ENCODE measurements at regions not wholly inside any gene's neighbourhood (a gene's known extent, or its start where the extent isn't known, plus 50 kb on each side); places are given as distances from the start of the nearest gene placed in this dataset.

DNA sequence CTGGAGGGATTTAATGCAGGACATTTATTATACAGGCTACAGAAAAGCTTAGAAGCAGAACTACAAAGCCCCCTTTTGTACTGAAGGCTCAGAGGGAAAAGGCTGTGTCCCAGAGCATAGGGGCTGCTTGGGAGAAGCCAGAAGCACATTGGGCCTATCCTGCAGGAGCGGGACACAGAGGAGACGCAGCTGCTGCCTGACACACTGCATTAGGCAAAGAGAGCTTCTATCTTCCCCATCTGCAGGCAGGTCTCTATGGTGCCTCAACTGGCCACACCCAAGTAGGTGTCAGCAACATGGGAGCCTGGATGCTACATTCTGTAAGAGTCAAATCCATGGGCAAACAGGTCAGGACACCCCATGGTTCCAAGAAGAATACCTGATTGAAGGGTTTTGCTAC is 595.9 kb downstream of the AJAP1 start:
- H3K27ac ChIP-seq, result no peak overlapping the region
- no peaks in the 10 kb centered on the region for H3K36me3 ChIP-seq (ENCODE audit: control insufficient read depth, insufficient read depth, low read length)
- no peak overlapping the region for H3K4me2 ChIP-seq (ENCODE audit: low read length)
- no peaks in the 10 kb centered on the region for H3K27me3 ChIP-seq (ENCODE audit: control insufficient read depth, insufficient read depth, low read length)
- no peak for TF ChIP-seq CTCF (IDR thresholded peaks at IDR 0.05)
- H3K79me2 ChIP-seq, result no peaks in the 10 kb centered on the region
- H3K4me3 ChIP-seq (ENCODE audit: low read depth, low read length), result no peak overlapping the region
- no peak overlapping the region for H2AFZ ChIP-seq
- no peaks in the 10 kb centered on the region for H3K4me1 ChIP-seq
- no peak overlapping the region for H3K9ac ChIP-seq
- H3K9me3 ChIP-seq (ENCODE audit: control insufficient read depth, low read length), result no peaks in the 10 kb centered on the region

- H3K4me1 ChIP-seq, result no peaks in the 10 kb centered on the region
- no peaks in the 10 kb centered on the region for H3K36me3 ChIP-seq (ENCODE audit: control insufficient read depth, insufficient read depth, low read length)
- TF ChIP-seq CTCF (IDR thresholded peaks at IDR 0.05), result no peak
- H3K4me3 ChIP-seq (ENCODE audit: low read depth, low read length), result no peak overlapping the region
- no peaks in the 10 kb centered on the region for H3K79me2 ChIP-seq
- no peak overlapping the region for H3K27ac ChIP-seq
- no peaks in the 10 kb centered on the region for H3K9me3 ChIP-seq (ENCODE audit: control insufficient read depth, low read length)
- no peak overlapping the region for H3K9ac ChIP-seq
- H3K4me2 ChIP-seq (ENCODE audit: low read length), result no peak overlapping the region
- no peaks in the 10 kb centered on the region for H3K27me3 ChIP-seq (ENCODE audit: control insufficient read depth, insufficient read depth, low read length)
- H2AFZ ChIP-seq, result no peak overlapping the region
These were observed 590.9 kb downstream of the AJAP1 start for GRCh38 chr1:5245348-5245747.

DNA sequence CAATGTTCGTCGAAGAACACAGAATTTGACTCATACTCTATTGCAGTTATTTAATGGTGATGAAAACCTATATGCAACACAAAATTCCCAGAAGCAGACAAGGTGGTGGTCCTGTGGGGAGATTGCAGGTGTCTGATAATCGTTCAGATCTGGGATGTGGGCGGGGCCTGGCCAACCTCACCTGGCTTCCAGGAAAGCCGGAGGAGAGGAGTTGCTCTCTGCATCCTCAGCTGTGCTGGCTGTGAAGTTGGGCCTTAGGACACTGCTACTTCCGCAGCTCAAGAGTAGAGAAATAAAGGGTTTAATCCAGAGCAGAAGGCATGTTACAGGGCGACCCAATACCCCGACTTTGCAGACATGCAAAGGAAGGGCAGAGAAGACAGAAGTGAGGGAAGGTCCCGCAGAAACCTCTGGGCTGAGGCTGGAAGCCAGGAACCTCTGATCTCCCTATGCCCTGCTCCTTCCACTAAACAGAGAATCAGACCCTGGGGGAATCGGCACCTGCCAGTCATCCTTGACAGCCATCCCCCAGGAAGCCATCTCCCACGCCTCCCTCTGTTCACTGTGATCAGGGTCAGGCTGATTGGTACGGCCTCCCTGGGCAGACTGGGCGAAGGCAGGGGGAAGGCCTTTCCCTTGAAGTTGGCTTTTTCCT is 590.3 kb downstream of the AJAP1 start:
- H3K4me3 ChIP-seq (ENCODE audit: low read depth, low read length), result no peak overlapping the region
- H3K79me2 ChIP-seq, result no peaks in the 10 kb centered on the region
- H3K9me3 ChIP-seq (ENCODE audit: control insufficient read depth, low read length), result no peaks in the 10 kb centered on the region
- H3K36me3 ChIP-seq (ENCODE audit: control insufficient read depth, insufficient read depth, low read length), result no peaks in the 10 kb centered on the region
- no peaks in the 10 kb centered on the region for H3K27me3 ChIP-seq (ENCODE audit: control insufficient read depth, insufficient read depth, low read length)
- no peak overlapping the region for H2AFZ ChIP-seq
- H3K9ac ChIP-seq, result no peak overlapping the region
- no peak for TF ChIP-seq CTCF (IDR thresholded peaks at IDR 0.05)
- H3K27ac ChIP-seq, result no peak overlapping the region
- no peak overlapping the region for H3K4me2 ChIP-seq (ENCODE audit: low read length)
- H3K4me1 ChIP-seq, result no peaks in the 10 kb centered on the region

DNA sequence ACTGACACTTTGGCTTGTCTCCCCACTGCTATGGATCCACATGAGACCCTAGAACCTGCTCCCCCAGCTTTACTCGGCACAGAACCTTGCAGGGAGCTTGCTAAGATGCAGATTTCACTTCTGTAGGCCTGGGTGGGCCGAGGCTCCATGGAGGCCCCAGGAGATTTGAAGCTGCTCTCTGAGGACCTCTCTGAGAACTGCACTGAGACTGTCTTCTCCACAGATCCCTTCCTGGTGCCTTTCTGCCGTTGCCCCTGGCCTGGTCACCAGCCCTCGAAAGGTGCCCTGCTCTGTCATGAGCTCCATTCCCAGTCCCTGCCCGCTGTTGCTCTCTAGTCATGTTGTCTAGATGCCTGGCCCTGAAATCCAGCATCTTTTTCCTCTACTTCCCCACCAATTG is 588.4 kb downstream of the AJAP1 start:
- no peaks in the 10 kb centered on the region for H3K36me3 ChIP-seq (ENCODE audit: control insufficient read depth, insufficient read depth, low read length)
- no peak for TF ChIP-seq CTCF (IDR thresholded peaks at IDR 0.05)
- no peak overlapping the region for H2AFZ ChIP-seq
- no peak overlapping the region for H3K9ac ChIP-seq
- no peaks in the 10 kb centered on the region for H3K79me2 ChIP-seq
- no peak overlapping the region for H3K27ac ChIP-seq
- H3K9me3 ChIP-seq (ENCODE audit: control insufficient read depth, low read length), result no peaks in the 10 kb centered on the region
- H3K4me3 ChIP-seq (ENCODE audit: low read depth, low read length), result no peak overlapping the region
- H3K4me2 ChIP-seq (ENCODE audit: low read length), result no peak overlapping the region
- H3K4me1 ChIP-seq, result no peaks in the 10 kb centered on the region
- no peaks in the 10 kb centered on the region for H3K27me3 ChIP-seq (ENCODE audit: control insufficient read depth, insufficient read depth, low read length)

GRCh38 chr1:5239911-5240310 is 585.5 kb downstream of the AJAP1 start:
- H3K4me2 ChIP-seq (ENCODE audit: low read length), result no peak overlapping the region
- H3K36me3 ChIP-seq (ENCODE audit: control insufficient read depth, insufficient read depth, low read length), result no peaks in the 10 kb centered on the region
- H2AFZ ChIP-seq, result no peak overlapping the region
- no peaks in the 10 kb centered on the region for H3K79me2 ChIP-seq
- H3K9ac ChIP-seq, result no peak overlapping the region
- TF ChIP-seq CTCF (IDR thresholded peaks at IDR 0.05), result no peak
- H3K4me1 ChIP-seq, result no peaks in the 10 kb centered on the region
- H3K27ac ChIP-seq, result no peak overlapping the region
- no peaks in the 10 kb centered on the region for H3K27me3 ChIP-seq (ENCODE audit: control insufficient read depth, insufficient read depth, low read length)
- no peaks in the 10 kb centered on the region for H3K9me3 ChIP-seq (ENCODE audit: control insufficient read depth, low read length)
- no peak overlapping the region for H3K4me3 ChIP-seq (ENCODE audit: low read depth, low read length)
